HS-5 (cell line): ENCODE measurements at regions not wholly inside any gene's neighbourhood (a gene's known extent, or its start where the extent isn't known, plus 50 kb on each side); places are given as distances from the start of the nearest gene placed in this dataset.

ENCODE experiments used
- DNase-seq: peaks from one replicate; pipeline ENCODE4 v3.0.0-alpha.2; 2012; ENCODE audit warnings: low read depth

DNA sequence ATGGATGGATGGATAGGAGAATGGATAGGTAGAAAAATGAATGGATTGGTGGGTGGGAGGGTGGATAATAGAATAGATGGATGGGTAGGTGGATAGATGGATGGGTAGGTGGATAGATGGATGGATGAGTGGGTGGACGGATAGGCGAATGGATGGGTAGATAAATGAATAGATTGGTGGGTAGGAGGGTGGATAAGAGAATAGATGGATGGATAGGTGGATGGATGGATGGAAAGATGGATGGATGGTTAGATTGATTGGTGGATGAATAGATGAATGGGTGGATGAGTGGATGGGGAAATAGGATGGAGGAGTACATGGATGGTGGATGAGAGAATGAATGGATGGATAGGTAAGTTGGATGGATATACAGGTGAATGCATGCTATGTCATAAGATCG lies 110.5 kb downstream of the CEBPB start:
- no peak for DNase-seq

DNA sequence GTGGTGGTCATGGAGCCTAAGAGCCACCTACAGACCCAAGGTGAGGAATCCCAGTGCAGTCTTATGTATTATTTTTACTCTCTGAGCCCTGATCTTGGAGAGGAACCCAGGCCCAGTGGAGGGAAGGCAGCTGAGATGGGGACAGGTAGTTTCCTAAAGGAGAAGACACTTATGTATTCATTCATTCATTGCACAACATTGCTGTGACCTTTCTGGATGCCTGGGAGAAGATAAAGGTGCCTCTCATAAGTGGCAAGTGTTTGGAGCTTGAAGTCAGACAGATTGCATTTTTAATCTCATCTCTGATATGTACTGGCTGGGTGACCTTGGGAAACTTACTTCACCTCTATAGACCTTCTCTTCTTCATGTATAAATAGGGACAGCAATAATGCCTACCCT lies 111.1 kb downstream of the CEBPB start:
- no peak for DNase-seq

DNA sequence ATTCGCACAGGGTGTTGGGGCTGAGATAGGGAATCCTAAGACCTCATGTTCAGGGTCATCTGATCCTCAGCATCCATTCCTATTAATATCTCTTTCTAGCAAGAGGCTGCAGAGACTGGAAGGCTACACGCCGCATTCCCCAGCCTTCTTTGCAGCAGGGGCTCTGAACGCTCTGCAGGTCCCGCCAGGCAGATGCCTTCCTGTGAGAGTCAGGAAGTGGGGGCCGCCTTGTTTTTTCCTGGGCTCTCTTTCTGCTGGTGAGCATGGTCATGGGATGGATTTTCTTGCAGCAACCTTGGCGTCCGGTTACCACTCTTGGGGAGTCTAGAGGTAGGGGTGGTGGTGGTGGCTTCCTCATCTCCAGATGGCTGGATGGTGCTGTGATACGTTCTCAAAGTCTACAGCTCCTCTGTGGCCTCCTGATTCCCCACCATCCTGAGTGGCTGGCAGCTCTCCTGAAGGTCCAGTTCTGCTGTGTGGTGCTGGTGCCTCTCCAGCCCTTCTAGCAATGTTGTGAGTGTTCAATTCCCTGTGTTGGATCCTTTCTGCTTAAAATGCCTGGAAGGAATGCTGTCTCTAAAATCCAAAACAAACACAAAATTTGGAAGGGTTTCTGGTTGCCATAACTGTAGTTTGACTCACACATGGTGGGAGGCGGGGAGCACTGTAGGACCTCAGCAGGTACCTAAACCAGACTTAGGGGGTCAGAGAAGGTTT lies 111.9 kb downstream of the CEBPB start:
- no peak for DNase-seq

DNA sequence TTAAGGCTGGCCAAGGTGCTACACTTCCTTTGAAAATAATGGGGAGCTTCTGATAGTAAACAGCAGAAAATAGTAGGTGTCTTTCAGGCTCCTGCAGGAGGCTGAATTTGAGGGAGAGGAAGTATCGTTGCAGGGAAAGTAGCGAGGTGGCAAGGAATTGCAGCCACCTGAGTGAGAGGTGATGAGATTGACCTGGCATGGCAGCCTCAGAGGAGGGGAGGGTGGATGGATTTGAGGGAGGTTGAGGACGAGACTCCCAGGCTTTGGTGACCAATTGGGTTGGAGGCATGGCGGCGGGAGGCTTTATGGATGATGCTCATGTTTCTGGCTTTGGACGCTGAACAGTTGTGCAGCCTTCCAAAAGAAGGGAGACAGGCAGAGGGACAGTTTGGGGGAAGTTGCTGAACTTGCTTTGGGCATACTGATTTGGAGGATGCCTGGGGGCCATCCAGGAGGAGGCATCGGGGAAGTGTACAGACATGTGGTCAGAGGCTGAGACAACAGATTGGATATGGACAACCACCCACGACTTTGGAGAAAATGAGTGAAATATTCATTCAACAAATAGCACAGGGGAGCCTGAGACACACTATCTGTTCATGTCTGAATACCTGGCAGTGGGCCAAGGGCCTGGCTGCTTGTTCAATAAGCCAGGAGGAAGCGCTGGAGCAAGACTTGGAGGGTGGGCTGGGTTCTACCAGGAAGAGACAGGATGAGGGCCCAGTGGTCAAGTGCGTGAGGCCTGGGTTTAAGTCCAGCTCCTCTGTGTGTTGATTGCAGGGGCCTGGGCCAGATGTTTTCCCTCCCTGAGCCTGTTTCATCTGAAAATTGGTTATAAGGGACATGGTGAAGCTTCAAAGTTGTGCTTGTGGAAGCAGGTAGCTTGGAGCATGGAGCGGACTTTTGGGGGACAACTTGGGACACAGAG lies 113.2 kb downstream of the CEBPB start:
- peak; percentile 86 for DNase-seq

DNA sequence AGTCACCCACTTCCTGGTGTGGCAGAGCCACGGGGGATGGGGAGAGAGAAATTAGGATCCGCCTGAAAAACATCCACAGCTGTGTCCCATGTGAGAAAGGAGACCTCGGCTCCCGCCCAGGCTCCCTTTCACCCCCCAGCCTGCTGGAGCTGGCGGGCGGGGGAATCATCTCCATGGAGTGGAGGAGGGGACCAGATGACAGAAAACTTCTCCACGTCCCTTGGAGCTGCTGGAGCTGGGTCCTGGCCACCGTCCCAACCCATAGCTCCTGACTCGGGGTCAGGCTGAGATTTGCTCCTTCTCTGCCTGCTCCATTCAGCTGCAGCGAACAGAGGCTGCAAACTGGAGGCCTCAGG lies 113.8 kb downstream of the CEBPB start:
- no peak for DNase-seq

DNA sequence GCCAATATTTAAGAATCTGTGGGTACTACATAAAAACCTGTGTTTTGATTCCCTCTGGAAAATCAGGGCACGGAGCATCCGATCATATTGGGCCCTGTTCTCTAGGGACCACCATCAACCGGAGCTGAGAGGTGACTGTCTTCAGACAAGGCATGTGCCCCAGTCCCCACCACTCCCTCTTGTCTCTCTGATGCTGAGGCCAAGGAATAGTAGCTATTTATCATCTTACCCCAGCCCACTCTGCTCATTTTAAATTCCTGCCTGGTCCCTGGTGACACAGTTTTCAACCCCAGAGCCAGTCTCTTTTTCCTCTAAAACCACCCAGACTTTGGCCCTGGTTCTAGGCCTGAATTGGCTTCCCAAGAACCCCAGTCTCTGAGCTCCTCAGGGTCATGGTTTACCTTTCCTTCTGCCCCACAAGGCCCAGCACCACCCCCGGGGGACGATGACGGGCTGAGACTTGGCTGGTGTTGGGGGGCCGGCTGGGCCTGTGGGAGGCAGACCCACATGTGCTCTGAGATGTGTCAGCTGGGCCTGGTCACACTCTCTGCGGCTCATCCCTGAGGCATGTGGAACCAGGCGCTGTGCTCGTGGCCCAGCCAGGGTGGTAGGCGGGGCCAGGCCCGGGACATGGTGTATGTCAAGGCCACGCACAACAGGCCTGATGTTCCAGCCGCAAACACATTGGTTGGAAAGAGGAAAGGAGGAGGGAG lies 114.4 kb downstream of the CEBPB start:
- DNase-seq, result peak; percentile 100

DNA sequence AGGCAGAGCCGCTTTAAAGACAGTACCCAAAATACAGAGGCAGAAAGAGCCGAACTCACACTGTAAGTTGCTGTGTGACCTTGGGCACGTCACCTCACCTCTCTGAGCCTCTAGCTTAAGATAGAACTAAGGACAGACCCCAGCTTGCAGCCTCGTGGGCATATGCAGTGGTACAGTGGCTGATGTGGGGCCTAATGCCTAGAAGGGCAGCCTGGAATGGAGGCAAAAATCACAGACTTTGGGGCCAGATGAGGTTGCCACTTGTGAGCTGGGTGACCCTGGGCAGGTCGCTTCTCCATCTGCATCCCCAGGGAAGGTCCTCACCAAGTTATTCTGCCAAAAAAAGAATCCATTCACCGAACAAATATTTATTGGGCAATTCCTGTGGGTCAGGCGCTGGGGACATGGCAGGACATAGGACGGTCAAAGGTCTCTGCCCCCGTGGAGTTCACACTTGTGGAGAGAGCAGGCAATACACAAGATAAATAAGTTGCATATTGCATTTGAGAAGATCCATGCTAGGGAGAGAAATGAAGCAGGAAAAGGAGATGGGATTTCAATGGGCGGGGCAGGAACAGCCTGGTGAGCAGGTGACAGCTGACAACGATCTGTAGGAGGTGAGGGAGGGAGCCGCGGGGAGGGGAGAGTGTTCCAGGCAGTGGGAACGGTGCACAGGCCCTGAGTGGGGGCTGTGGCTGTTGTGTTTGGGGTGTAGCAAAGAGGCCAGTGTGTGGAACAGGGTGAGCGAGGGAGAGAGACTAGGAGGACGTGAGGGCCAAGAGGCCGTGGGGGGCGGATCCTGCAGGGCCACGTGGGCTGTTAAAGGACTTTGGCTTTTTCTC lies 115.2 kb downstream of the CEBPB start:
- peak; percentile 64 for DNase-seq

DNA sequence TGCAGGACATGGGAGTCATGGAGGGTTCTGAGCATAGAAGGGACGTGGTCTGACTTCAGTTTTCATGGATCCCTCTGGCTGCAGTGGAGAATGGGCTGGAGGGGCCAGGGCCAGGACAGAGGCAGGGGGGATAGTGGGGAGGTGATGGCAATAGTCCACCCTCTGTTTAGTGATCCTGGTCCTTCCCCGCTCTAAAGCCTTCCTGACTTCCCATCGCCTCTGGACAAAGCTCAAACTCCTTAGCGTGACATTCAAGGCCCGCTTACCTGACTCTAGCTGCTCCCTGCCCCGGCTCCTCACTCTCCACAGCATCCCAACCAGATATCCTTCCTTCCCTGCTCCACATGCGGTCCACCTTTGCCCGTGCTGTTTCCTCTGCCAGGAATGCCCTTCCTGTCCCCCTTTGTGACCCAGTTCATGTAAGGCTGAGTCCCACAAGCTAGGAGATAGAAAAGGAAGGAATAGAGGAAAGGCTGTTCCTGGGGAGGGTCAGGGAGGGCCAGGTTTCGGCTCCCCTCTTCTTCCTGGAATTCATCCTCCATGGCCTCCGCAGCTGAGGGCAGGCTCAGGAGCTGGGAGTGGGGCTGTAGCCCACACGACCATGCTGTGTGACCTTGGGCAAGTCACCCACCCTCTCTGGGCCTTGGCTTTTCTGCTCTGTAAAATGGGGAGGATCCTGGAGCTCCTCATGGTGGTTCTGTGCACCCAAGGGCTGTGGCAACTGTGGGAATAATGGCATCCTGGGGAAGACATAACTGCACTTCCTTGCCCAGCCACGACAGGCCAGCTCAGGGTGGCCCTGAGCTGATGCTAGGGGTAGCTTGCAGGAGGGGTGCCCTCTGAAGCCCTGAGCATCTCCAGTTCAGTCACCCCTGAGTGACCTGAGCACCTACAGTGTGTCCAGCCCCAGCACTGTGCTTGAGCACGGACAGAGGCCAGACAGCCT lies 116.1 kb downstream of the CEBPB start:
- DNase-seq, result no peak

DNA sequence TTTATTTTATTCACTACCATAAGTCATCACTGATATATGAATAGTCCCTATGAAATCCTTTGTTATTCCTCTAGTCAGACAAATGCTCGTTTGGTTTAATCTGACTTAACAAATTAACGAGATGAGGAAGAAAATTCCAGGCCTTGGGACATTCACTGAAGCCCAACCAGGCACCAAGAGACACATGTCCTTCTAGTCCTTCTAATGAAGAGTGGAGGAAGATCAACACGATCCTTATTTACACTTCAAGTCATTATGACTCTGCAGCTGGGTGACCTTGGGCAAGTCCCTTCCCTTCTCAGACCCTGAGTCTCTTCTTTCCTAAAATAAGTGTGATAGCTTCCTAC lies 117.5 kb downstream of the CEBPB start:
- no peak for DNase-seq

DNA sequence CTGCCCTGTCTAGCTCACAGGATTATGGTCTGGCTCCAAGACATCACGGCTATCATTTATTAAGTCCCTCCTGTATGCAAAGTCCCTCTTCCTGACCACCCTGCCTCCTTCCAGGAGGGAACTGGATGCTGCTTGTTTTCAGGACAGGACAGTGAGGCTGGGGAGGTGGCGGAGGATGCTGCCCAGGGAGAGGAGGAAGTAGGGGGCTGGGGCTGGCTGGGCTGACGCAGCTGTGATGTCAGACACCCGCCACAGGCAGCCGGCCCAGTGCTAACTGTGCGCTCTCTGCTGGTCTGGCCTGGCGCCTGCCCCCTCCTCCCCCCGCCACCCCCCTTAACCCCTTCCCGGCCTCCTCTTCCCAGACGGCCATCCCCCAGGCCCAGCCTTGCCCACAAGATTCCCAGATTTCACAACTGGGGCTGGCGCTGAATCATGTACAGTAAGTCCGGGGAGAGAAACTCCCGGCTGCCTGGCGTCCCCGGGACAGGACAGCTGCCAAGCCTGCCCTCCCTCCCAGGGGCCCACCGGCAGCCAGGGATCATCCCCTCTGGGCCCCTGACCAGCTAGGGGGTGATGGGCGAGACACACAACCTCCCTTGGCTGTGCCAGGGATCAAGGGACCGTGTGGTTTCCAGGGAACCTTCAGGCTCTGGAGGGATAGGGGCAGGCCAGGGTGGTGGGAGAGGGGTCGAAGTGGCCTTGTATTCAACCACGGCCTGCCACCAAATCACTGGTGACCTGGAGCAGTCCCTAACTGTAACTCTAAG lies 118.1 kb downstream of the CEBPB start:
- peak; percentile 100 for DNase-seq

DNA sequence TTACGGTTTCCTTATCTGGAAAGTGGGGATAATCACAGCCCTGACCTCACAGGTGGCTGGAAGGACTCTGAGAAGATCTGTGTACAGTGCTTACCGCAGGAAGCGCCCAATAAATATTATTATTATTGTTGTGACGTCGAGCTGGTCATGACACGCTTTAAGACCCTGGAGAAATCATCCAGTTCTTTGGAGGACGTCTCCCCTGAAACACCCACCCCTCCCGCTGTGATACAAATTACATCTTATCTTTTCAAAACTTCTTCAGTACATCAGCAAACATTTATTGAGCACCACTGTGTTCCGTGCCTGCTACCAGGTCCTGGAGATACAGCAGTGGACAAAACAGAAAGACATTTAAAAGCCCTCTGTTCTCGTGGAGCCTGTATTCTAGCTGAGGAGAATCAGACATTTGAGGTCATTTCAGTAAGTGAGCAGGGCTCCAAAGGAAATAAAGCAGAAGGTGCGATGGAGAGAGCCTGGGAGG lies 118.7 kb downstream of the CEBPB start:
- no peak for DNase-seq

DNA sequence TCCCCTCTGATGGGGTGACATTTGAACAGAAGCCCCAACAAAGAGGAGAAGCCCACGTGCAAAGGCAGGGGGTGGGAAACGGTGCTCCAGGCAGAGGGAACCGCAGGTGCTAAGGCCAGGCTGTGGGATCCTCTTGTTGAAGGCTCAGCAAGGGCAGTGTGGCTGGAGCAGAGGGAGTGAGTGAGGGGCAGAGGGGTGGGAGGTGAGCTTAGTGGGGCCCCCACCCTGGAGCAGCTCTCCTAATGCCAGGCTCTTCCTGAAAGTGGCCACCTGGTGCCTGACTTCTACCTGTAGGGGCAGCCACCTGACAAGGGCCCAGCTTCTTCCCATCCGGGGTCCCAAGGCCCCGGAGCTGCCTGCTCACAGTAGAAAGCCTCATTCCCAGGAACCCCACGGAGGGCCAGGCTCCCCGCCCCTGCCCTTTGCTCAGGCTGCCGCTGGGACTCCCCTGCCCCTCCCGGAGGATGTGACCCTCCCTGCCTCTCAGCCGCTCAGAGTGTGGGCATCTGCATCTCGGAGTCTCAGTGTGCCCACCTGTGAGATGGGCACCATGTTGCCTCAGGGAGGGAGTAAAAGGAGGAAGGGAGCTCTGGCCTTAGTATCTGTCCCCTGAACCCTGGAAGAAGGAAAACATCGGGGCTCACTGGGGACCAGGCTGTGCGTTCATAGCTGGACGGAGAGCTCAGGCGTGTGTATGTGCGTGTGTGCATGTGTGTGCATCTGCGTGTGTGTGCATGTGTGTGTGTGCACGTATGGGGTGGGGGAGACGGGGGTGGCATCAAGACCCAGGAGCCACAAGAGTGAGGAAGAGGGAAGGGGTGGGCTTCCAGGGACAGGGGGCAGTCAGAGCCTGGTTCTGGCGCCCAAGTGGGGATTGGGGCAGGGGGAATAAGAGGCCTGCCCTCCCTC lies 119.4 kb downstream of the CEBPB start:
- DNase-seq, result no peak

DNA sequence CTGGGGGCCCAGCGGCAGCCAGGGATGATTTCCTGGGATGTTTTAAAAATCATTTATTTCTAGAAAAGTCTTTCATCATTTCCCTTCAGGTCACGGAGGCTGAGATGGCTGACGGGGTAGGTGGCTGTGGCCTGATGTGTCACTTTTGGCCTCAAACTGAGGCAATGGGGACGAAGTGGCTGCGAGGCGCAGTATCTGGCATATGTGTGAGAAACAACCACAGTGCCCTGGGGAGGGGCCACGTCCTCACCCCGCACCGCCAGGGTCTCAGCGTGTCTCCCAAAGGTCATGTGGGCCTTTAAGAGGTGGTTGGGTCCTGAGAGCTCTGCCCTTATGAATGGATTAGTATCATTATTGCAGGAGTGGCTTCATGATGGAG lies 120.0 kb downstream of the CEBPB start:
- DNase-seq, result no peak

DNA sequence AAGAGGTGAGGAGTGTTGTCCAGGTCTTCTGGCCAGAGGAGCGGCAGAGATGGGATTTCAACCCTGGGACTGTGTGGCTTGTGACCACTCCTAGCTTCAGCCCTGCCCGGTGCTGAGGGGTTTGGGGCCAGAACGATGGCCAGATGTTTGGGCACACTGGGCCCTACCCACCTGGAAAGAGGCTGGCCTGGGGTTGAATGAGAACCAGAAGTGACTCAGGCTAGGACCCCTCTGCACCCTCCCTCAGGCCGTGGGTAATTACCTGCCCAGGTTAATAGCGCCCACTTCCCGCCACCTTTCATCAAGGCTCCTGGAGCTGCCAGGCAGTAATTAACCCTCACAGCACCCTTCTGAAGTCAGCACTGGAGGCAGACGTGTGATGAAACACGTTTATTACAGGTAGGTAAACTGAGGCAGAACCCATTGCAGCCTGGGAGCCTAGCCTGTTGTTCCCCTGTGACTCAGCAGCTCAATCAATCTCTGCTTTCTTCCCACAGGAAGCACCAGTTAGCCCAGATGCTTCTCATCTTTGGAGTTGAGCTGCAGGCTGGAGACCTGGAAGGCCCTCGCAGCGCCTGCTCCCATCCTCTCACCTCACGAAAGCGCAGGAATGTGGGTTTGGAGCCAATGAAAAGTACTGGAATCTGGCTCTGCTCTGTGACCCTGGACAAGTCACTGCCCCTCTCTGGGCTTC lies 120.8 kb downstream of the CEBPB start:
- no peak for DNase-seq

DNA sequence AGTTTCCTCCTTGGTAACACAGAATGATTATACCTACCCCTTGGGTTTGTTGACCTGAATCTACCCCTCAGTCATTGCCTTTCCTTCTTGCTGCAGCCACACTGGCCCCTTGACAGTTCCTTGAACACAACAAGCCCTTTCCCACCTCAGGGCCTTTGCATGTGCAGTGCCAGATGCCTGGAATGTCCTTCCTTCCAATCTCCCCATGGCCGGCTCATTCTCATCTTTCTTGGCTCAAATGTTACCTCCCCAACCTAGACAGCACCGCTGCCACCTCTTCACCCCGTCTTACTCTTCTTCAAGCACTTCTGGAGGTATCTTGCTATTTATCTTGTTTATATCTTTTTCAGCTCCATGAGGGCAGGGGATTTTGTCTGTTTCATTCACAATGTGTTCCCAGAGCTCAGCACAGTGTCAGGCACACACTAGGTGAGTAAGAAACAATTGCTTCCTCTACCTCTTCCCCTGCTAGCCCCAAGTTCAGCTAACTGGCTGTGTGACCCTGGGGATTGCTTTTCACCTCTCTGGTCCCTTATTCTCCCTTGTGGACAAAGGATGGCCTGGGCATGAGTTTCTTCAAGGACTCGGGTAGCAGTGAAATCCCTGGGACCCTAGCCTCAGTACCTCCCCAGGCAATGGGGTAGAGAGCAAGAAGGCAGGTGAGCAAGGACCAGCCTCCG lies 121.5 kb downstream of the CEBPB start:
- DNase-seq, result no peak

DNA sequence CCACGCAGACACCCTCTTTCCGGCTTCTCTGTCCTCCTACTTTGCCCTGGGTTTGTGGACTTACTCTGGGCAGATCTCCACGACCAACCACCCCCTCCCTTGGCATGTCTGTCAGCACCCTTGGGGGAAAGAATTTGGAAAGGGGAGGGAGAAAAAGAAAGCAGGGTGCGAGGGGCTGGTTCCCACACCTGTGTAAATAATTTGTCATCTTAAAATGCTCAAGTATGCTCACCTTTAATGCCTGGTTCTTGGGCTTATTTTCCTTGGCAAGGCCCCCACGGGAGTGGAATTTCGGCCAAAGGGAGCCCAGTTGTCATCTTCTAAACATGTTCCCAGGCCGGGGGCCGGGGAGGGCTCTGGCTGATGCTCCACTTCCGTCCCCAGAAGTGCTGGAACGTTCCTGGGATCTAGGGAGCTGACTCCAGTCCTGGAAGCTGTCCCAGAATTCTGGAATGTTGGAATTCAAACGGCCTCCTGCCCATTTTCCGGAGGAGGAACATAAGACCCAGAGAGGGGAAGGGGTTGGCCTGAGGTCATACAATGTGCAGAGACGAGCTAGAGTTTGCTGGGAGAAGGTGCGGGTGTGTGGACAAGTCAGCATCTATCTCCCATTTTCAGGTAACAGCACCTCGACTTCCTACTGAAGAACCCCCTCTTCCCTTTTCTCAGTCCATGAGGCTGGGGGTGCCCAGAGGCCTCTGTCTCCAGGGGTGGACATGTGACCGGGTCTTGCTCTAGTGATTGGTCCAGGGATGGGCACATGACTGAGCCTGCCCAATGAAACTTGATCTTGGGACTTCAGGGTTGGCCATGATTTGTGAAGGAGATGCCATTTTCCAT lies 122.3 kb downstream of the CEBPB start:
- DNase-seq, result no peak

DNA sequence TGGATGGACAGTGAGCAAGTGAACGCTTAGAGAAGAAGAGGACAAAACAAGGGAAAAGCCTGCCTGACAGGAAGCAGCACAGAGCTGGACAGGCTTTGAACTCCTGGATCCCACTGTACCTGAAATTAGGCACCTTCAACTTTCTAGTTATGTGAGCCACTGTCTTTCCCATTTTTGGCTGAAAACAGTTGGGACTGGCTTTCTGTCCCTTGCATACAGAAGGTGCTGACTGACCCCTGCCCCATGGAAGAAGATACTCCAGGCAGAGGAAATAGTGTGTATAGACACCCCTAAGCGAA lies 122.8 kb downstream of the CEBPB start:
- DNase-seq, result no peak
